ENCODE measurements at regions not wholly inside any gene's neighbourhood (a gene's known extent, or its start where the extent isn't known, plus 50 kb on each side); places are given as distances from the start of the nearest gene placed in this dataset.

GRCh38 chr13:97570442-97570841 lies 136.5 kb downstream of the RAP2A start:
- H3K4me1 ChIP-seq (ENCODE audit: control insufficient read depth in 5 of 5, insufficient read depth in 5 of 5, low read length in 5 of 5): peaks cover 5 to 30% (median 25%) of the 10 kb centered on the region in 5 donors
- H3K36me3 ChIP-seq (ENCODE audit: control insufficient read depth in 5 of 5, insufficient read depth in 5 of 5, low read length in 5 of 5): no peaks in the 10 kb centered on the region
- H3K27ac ChIP-seq (ENCODE audit: low read depth, low read length): no peak overlapping the region
- no peaks in the 10 kb centered on the region for H3K27me3 ChIP-seq (ENCODE audit: control insufficient read depth in 5 of 5, insufficient read depth in 4 of 5, low read length in 5 of 5)
- no peaks in the 10 kb centered on the region for H3K9me3 ChIP-seq (ENCODE audit: control insufficient read depth in 5 of 5, low read length in 5 of 5)
- H3K4me3 ChIP-seq (ENCODE audit: low read depth in 1 of 5, low read length in 5 of 5): peak overlapping the region in 1 of 5 donors; percentile 43
- peak overlapping the region in 1 of 5 donors; percentile 40 for H3K9ac ChIP-seq (ENCODE audit: low read length in 5 of 5)

GRCh38 chr13:97573011-97573410 lies 139.0 kb downstream of the RAP2A start:
- peaks cover 3 to 22% (median 20%) of the 10 kb centered on the region in 5 donors for H3K4me1 ChIP-seq (ENCODE audit: control insufficient read depth in 5 of 5, insufficient read depth in 5 of 5, low read length in 5 of 5)
- H3K27ac ChIP-seq (ENCODE audit: low read depth, low read length): no peak overlapping the region
- H3K36me3 ChIP-seq (ENCODE audit: control insufficient read depth in 5 of 5, insufficient read depth in 5 of 5, low read length in 5 of 5): no peaks in the 10 kb centered on the region
- no peaks in the 10 kb centered on the region for H3K27me3 ChIP-seq (ENCODE audit: control insufficient read depth in 5 of 5, insufficient read depth in 4 of 5, low read length in 5 of 5)
- H3K4me3 ChIP-seq (ENCODE audit: low read depth in 1 of 5, low read length in 5 of 5): no peak overlapping the region
- no peak overlapping the region for H3K9ac ChIP-seq (ENCODE audit: low read length in 5 of 5)
- no peaks in the 10 kb centered on the region for H3K9me3 ChIP-seq (ENCODE audit: control insufficient read depth in 5 of 5, low read length in 5 of 5)

- Histone ChIP-seq H3K9ac (ENCODE audit: low read length in 5 of 5) (no peak overlapping the region), H3K36me3 (ENCODE audit: control insufficient read depth in 5 of 5, insufficient read depth in 5 of 5, low read length in 5 of 5) (no peaks in the 10 kb centered on the region), H3K4me1 (ENCODE audit: control insufficient read depth in 5 of 5, insufficient read depth in 5 of 5, low read length in 5 of 5) (peaks cover 0 to 9% (median 4%) of the 10 kb centered on the region in 5 donors), H3K27ac (ENCODE audit: low read depth, low read length) (no peak overlapping the region), H3K4me3 (ENCODE audit: low read depth in 1 of 5, low read length in 5 of 5) (no peak overlapping the region), H3K27me3 (ENCODE audit: control insufficient read depth in 5 of 5, insufficient read depth in 4 of 5, low read length in 5 of 5) (no peaks in the 10 kb centered on the region), H3K9me3 (ENCODE audit: control insufficient read depth in 5 of 5, low read length in 5 of 5) (no peaks in the 10 kb centered on the region)
These were observed 141.0 kb downstream of the RAP2A start for GRCh38 chr13:97574926-97575325.

- Histone ChIP-seq H3K9ac (ENCODE audit: low read length in 5 of 5) (no peak overlapping the region), H3K36me3 (ENCODE audit: control insufficient read depth in 5 of 5, insufficient read depth in 5 of 5, low read length in 5 of 5) (no peaks in the 10 kb centered on the region), H3K9me3 (ENCODE audit: control insufficient read depth in 5 of 5, low read length in 5 of 5) (no peaks in the 10 kb centered on the region), H3K27ac (ENCODE audit: low read depth, low read length) (no peak overlapping the region), H3K4me1 (ENCODE audit: control insufficient read depth in 5 of 5, insufficient read depth in 5 of 5, low read length in 5 of 5) (no peaks in the 10 kb centered on the region), H3K4me3 (ENCODE audit: low read depth in 1 of 5, low read length in 5 of 5) (no peak overlapping the region), H3K27me3 (ENCODE audit: control insufficient read depth in 5 of 5, insufficient read depth in 4 of 5, low read length in 5 of 5) (no peaks in the 10 kb centered on the region)
These were observed 143.1 kb downstream of the RAP2A start for GRCh38 chr13:97577026-97577425.

- H3K9ac ChIP-seq (ENCODE audit: low read length in 5 of 5): no peak overlapping the region
- no peaks in the 10 kb centered on the region for H3K4me1 ChIP-seq (ENCODE audit: control insufficient read depth in 5 of 5, insufficient read depth in 5 of 5, low read length in 5 of 5)
- no peaks in the 10 kb centered on the region for H3K9me3 ChIP-seq (ENCODE audit: control insufficient read depth in 5 of 5, low read length in 5 of 5)
- H3K36me3 ChIP-seq (ENCODE audit: control insufficient read depth in 5 of 5, insufficient read depth in 5 of 5, low read length in 5 of 5): no peaks in the 10 kb centered on the region
- no peak overlapping the region for H3K27ac ChIP-seq (ENCODE audit: low read depth, low read length)
- no peaks in the 10 kb centered on the region for H3K27me3 ChIP-seq (ENCODE audit: control insufficient read depth in 5 of 5, insufficient read depth in 4 of 5, low read length in 5 of 5)
- no peak overlapping the region for H3K4me3 ChIP-seq (ENCODE audit: low read depth in 1 of 5, low read length in 5 of 5)
These were observed 148.2 kb downstream of the RAP2A start for GRCh38 chr13:97582170-97582569.

- Histone ChIP-seq H3K27me3 (ENCODE audit: control insufficient read depth in 5 of 5, insufficient read depth in 4 of 5, low read length in 5 of 5) (no peaks in the 10 kb centered on the region), H3K9ac (ENCODE audit: low read length in 5 of 5) (no peak overlapping the region), H3K27ac (ENCODE audit: low read depth, low read length) (no peak overlapping the region), H3K4me1 (ENCODE audit: control insufficient read depth in 5 of 5, insufficient read depth in 5 of 5, low read length in 5 of 5) (no peaks in the 10 kb centered on the region), H3K36me3 (ENCODE audit: control insufficient read depth in 5 of 5, insufficient read depth in 5 of 5, low read length in 5 of 5) (no peaks in the 10 kb centered on the region), H3K4me3 (ENCODE audit: low read depth in 1 of 5, low read length in 5 of 5) (no peak overlapping the region), H3K9me3 (ENCODE audit: control insufficient read depth in 5 of 5, low read length in 5 of 5) (no peaks in the 10 kb centered on the region)
These were observed 150.0 kb downstream of the RAP2A start for GRCh38 chr13:97583907-97584497.

- no peaks in the 10 kb centered on the region for H3K36me3 ChIP-seq (ENCODE audit: control insufficient read depth in 5 of 5, insufficient read depth in 5 of 5, low read length in 5 of 5)
- H3K27ac ChIP-seq (ENCODE audit: low read depth, low read length): no peak overlapping the region
- no peak overlapping the region for H3K4me3 ChIP-seq (ENCODE audit: low read depth in 1 of 5, low read length in 5 of 5)
- H3K9me3 ChIP-seq (ENCODE audit: control insufficient read depth in 5 of 5, low read length in 5 of 5): no peaks in the 10 kb centered on the region
- no peaks in the 10 kb centered on the region for H3K27me3 ChIP-seq (ENCODE audit: control insufficient read depth in 5 of 5, insufficient read depth in 4 of 5, low read length in 5 of 5)
- no peaks in the 10 kb centered on the region for H3K4me1 ChIP-seq (ENCODE audit: control insufficient read depth in 5 of 5, insufficient read depth in 5 of 5, low read length in 5 of 5)
- H3K9ac ChIP-seq (ENCODE audit: low read length in 5 of 5): no peak overlapping the region
These were observed 153.0 kb downstream of the RAP2A start for GRCh38 chr13:97586941-97587340.

GRCh38 chr13:97588993-97589392 lies 155.0 kb downstream of the RAP2A start:
- no peaks in the 10 kb centered on the region for H3K36me3 ChIP-seq (ENCODE audit: control insufficient read depth in 5 of 5, insufficient read depth in 5 of 5, low read length in 5 of 5)
- no peaks in the 10 kb centered on the region for H3K9me3 ChIP-seq (ENCODE audit: control insufficient read depth in 5 of 5, low read length in 5 of 5)
- H3K4me3 ChIP-seq (ENCODE audit: low read depth in 1 of 5, low read length in 5 of 5): no peak overlapping the region
- no peak overlapping the region for H3K9ac ChIP-seq (ENCODE audit: low read length in 5 of 5)
- no peaks in the 10 kb centered on the region for H3K27me3 ChIP-seq (ENCODE audit: control insufficient read depth in 5 of 5, insufficient read depth in 4 of 5, low read length in 5 of 5)
- H3K27ac ChIP-seq (ENCODE audit: low read depth, low read length): no peak overlapping the region
- H3K4me1 ChIP-seq (ENCODE audit: control insufficient read depth in 5 of 5, insufficient read depth in 5 of 5, low read length in 5 of 5): no peaks in the 10 kb centered on the region

GRCh38 chr13:97600458-97601075 lies 166.6 kb downstream of the RAP2A start:
- peaks cover 0 to 4% (median 0%) of the 10 kb centered on the region in 5 donors for H3K9me3 ChIP-seq (ENCODE audit: control insufficient read depth in 5 of 5, low read length in 5 of 5)
- no peak overlapping the region for H3K27ac ChIP-seq (ENCODE audit: low read depth, low read length)
- H3K4me1 ChIP-seq (ENCODE audit: control insufficient read depth in 5 of 5, insufficient read depth in 5 of 5, low read length in 5 of 5): no peaks in the 10 kb centered on the region
- H3K27me3 ChIP-seq (ENCODE audit: control insufficient read depth in 5 of 5, insufficient read depth in 4 of 5, low read length in 5 of 5): no peaks in the 10 kb centered on the region
- no peak overlapping the region for H3K4me3 ChIP-seq (ENCODE audit: low read depth in 1 of 5, low read length in 5 of 5)
- H3K9ac ChIP-seq (ENCODE audit: low read length in 5 of 5): no peak overlapping the region
- H3K36me3 ChIP-seq (ENCODE audit: control insufficient read depth in 5 of 5, insufficient read depth in 5 of 5, low read length in 5 of 5): no peaks in the 10 kb centered on the region

GRCh38 chr13:97615266-97615665 lies 181.3 kb downstream of the RAP2A start:
- Histone ChIP-seq H3K4me1 (ENCODE audit: control insufficient read depth in 5 of 5, insufficient read depth in 5 of 5, low read length in 5 of 5) (no peaks in the 10 kb centered on the region), H3K27ac (ENCODE audit: low read depth, low read length) (no peak overlapping the region), H3K27me3 (ENCODE audit: control insufficient read depth in 5 of 5, insufficient read depth in 4 of 5, low read length in 5 of 5) (no peaks in the 10 kb centered on the region), H3K4me3 (ENCODE audit: low read depth in 1 of 5, low read length in 5 of 5) (no peak overlapping the region), H3K9me3 (ENCODE audit: control insufficient read depth in 5 of 5, low read length in 5 of 5) (no peaks in the 10 kb centered on the region), H3K36me3 (ENCODE audit: control insufficient read depth in 5 of 5, insufficient read depth in 5 of 5, low read length in 5 of 5) (no peaks in the 10 kb centered on the region), H3K9ac (ENCODE audit: low read length in 5 of 5) (no peak overlapping the region)
